MM.1S (cell line): ENCODE measurements at regions not wholly inside any gene's neighbourhood (a gene's known extent, or its start where the extent isn't known, plus 50 kb on each side); places are given as distances from the start of the nearest gene placed in this dataset.

Experiments used
- EZH2 ChIP-seq: fragments of 300-600 bp; sonication (generic); optimal IDR thresholded peaks from 2 replicates; pipeline ENCODE3; 2017; ENCODE audit warnings: low read depth, mild to moderate bottlenecking, antibody characterized with exemption, low read length, mixed read lengths
- TF ChIP-seq, protein P1 (sequence below): fragments of 300-600 bp; sonication (generic); IDR thresholded peaks from 2 replicates; pipeline ENCODE4 v1.5.1; 2016; ENCODE audit warnings: antibody characterized with exemption, low read length, mixed read lengths

GRCh38 chr1:230506451-230506850, 80.3 kb upstream of the PGBD5 start:
- TF ChIP-seq, protein P1, sequence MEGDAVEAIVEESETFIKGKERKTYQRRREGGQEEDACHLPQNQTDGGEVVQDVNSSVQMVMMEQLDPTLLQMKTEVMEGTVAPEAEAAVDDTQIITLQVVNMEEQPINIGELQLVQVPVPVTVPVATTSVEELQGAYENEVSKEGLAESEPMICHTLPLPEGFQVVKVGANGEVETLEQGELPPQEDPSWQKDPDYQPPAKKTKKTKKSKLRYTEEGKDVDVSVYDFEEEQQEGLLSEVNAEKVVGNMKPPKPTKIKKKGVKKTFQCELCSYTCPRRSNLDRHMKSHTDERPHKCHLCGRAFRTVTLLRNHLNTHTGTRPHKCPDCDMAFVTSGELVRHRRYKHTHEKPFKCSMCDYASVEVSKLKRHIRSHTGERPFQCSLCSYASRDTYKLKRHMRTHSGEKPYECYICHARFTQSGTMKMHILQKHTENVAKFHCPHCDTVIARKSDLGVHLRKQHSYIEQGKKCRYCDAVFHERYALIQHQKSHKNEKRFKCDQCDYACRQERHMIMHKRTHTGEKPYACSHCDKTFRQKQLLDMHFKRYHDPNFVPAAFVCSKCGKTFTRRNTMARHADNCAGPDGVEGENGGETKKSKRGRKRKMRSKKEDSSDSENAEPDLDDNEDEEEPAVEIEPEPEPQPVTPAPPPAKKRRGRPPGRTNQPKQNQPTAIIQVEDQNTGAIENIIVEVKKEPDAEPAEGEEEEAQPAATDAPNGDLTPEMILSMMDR: no peak
- no peak for TF ChIP-seq EZH2
